ENCODE measurements at regions not wholly inside any gene's neighbourhood (a gene's known extent, or its start where the extent isn't known, plus 50 kb on each side); places are given as distances from the start of the nearest gene placed in this dataset.

DNA sequence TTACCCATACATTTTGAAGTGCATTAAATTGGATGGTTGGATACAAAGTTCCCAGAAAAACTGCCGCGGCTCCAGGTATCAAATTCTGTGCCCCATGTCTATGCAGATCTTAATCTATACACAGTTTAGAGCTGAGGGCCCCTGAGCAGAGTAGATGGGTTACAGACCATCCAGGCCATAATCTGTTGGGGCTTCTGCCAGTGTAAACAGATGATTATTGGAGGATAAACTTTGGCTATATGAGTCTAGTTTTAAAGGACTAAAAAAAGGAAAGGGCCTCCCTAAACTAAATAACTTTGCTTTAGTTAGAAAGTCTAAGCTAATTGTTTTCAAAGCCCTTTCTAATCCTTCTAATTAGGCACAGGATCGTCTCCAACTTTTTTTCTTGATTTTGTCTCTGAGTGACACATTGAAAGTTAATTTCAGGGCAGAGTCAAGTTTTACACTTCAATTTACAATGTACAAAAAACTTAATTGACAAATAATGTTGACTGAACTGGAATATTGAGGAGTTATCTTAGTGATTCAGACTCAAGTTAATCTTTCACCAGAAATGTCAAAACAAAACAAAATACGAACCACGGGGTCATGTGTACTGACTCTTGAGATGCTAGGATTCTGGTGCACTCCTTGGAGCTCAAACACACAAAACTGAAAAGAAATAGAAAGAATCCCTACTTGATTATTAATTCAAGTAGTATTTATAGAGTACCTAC lies 133.9 kb upstream of the SCAF11 start:
- Histone ChIP-seq H3K14ac (replicated peaks; ENCODE audit: low read depth, low read length) (no peak overlapping the region), H4K91ac (ENCODE audit: insufficient read depth, low read depth, low read length) (no peak overlapping the region), H3K18ac (ENCODE audit: low read depth, low read length) (no peak overlapping the region), H3K4ac (ENCODE audit: low read depth, low read length) (no peak overlapping the region), H3K9me3 (ENCODE audit: control insufficient read depth, insufficient read depth, low read length) (no peaks in the 10 kb centered on the region), H4K20me1 (ENCODE audit: insufficient read depth, low read length) (no peaks in the 10 kb centered on the region), H4K8ac (ENCODE audit: low read depth in 2 of 2, low read length in 2 of 2) (no peak overlapping the region), H3K4me1 (ENCODE audit: control insufficient read depth, insufficient read depth, low read length) (peaks cover 5% of the 10 kb centered on the region), H2BK5ac (ENCODE audit: low read depth, low read length, poor library complexity, severe bottlenecking) (no peak overlapping the region), H3K27me3 (ENCODE audit: control insufficient read depth, insufficient read depth, low read length) (peaks cover 11% of the 10 kb centered on the region), H2AFZ (replicated peaks; ENCODE audit: low read length, poor library complexity) (no peak overlapping the region), H3K4me3 (ENCODE audit: insufficient read depth, low read depth, low read length) (no peak overlapping the region), H4K5ac (ENCODE audit: low read depth, low read length) (no peak overlapping the region), H3K4me2 (ENCODE audit: low read depth, low read length) (no peak overlapping the region), H3K9ac (ENCODE audit: low read depth, low read length) (no peak overlapping the region), H3K36me3 (ENCODE audit: control insufficient read depth, insufficient read depth, low read length) (no peaks in the 10 kb centered on the region), H2BK20ac (ENCODE audit: low read depth, low read length) (no peak overlapping the region), H3K27ac (ENCODE audit: insufficient read depth, low read length) (no peak overlapping the region), H2BK120ac (ENCODE audit: low read depth, low read length) (no peak overlapping the region), H3K23ac (ENCODE audit: low read depth, low read length) (no peak overlapping the region), H2AK5ac (ENCODE audit: low read depth, low read length) (no peak overlapping the region), H3K79me1 (ENCODE audit: low read depth in 1 of 2, low read length in 2 of 2) (no peaks in the 10 kb centered on the region), H3K9me1 (ENCODE audit: insufficient read depth, low read length) (no peaks in the 10 kb centered on the region), H2BK15ac (ENCODE audit: low read depth, low read length) (no peak overlapping the region), H2AK9ac (replicated peaks; ENCODE audit: low read depth, low read length, poor library complexity) (no peak overlapping the region), H3K56ac (ENCODE audit: extremely low read depth, insufficient read depth, low read length) (no peak overlapping the region)
- dilution Hi-C loops (cut with HindIII; ENCODE audit: low sequenced_read_pairs, unreplicated experiment) (no loop called here), intact Hi-C loops (cut with micrococcal nuclease) (loop anchor here (2.0 to 10.0 kb wide), 3 partner anchors 233 to 811 kb away; no protein-coding TSS in a partner anchor), in situ Hi-C loops (cut with MboI; ENCODE audit: low sequenced_read_pairs) (no loop called here)
- no CpG with 5 or more reads among the region's 5 CpGs for WGBS, 2 experiments (ENCODE audit: extremely low coverage in 2 of 2, insufficient read length in 1 of 2)
- no peak for TF ChIP-seq MXI1 (IDR thresholded peaks at IDR 0.05; ENCODE audit: borderline replicate concordance, low read depth, low read length)
- TF ChIP-seq MAFK (IDR thresholded peaks at IDR 0.05; ENCODE audit: low read depth, low read length): no peak
- TF ChIP-seq MAZ (IDR thresholded peaks at IDR 0.05; ENCODE audit: borderline replicate concordance, low read depth, low read length): no peak
- no peak for TF ChIP-seq CEBPB (IDR thresholded peaks at IDR 0.05; ENCODE audit: low read depth, low read length)
- TF ChIP-seq, protein P1, sequence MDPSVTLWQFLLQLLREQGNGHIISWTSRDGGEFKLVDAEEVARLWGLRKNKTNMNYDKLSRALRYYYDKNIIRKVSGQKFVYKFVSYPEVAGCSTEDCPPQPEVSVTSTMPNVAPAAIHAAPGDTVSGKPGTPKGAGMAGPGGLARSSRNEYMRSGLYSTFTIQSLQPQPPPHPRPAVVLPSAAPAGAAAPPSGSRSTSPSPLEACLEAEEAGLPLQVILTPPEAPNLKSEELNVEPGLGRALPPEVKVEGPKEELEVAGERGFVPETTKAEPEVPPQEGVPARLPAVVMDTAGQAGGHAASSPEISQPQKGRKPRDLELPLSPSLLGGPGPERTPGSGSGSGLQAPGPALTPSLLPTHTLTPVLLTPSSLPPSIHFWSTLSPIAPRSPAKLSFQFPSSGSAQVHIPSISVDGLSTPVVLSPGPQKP (IDR thresholded peaks at IDR 0.05; ENCODE audit: borderline replicate concordance, low read depth, low read length): no peak
- TF ChIP-seq NFE2L2 (IDR thresholded peaks at IDR 0.05; ENCODE audit: low read depth, low read length): no peak
- no TSS peak for BruUV-seq (replicated peaks)
- ChIA-PET POLR2A (ENCODE audit: unreplicated experiment) (interaction anchor here (1.0 kb wide), 1 partner anchor 233 kb away, joined by 5 read pairs; no protein-coding TSS in a partner anchor), CTCF (interaction anchor here (0.6 to 2.3 kb wide), 25 partner anchors 10 to 1136 kb away, joined by 3 to 12 read pairs (median 4); no protein-coding TSS in a partner anchor)
- ATAC-seq (ENCODE audit: low read depth) (peak; percentile 53), DNase-seq (peak; percentile 7)
